ENCODE measurements at regions not wholly inside any gene's neighbourhood (a gene's known extent, or its start where the extent isn't known, plus 50 kb on each side); places are given as distances from the start of the nearest gene placed in this dataset.

DNA sequence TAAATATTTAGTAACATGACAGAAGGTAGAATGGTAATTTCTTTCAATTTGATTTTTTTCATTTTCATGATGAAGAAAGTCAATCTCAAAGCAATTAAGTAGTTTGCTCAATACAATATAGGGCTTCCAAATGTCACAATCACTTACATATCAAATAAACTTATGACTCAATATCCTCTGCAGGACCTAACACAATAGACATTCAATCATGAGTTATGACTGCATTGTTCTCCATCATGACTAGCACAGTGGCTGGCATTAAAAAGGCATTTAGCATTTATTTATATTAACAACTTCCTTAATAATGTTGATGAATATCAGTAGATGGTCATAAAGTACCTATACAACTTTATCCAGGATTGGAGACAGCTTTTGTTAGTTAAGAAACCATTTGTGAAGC, 1499.6 kb downstream of the EFNA5 start:
- no peak for TF ChIP-seq Cebpa-rat (IDR thresholded peaks at IDR 0.05)
- no peak overlapping the region for H3K27ac ChIP-seq
- H4K20me1 ChIP-seq: no peaks in the 10 kb centered on the region
- H3K9ac ChIP-seq: no peak overlapping the region
- no peaks in the 10 kb centered on the region for H3K27me3 ChIP-seq
- H3K4me2 ChIP-seq: no peak overlapping the region
- H3K36me3 ChIP-seq: no peaks in the 10 kb centered on the region
- H3K4me3 ChIP-seq: no peak overlapping the region
- H3K4me1 ChIP-seq: no peaks in the 10 kb centered on the region
- no peaks in the 10 kb centered on the region for H3K9me3 ChIP-seq (replicated peaks in 1 of 11)

DNA sequence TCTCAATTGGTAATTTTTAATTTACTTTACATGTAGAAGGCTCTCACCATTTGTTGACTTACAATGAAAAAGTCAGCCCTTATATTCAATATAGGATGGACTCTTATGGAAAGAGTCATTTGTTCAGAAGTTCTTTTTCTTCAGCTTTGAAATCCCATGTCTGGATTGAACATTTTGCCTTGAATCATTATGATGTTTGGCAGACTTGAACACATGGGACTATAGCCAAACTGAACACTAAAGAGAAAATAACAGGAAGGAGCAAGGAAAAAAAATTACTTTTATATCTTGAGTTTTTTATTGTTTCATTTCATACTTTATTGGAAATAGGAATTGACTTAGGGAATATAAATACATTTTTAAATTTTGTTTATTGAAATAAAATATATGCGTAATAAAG, 1503.0 kb downstream of the EFNA5 start:
- no peaks in the 10 kb centered on the region for H4K20me1 ChIP-seq
- no peaks in the 10 kb centered on the region for H3K9me3 ChIP-seq (replicated peaks in 1 of 11)
- H3K4me3 ChIP-seq: no peak overlapping the region
- H3K27ac ChIP-seq: no peak overlapping the region
- no peak for TF ChIP-seq Cebpa-rat (IDR thresholded peaks at IDR 0.05)
- H3K4me2 ChIP-seq: no peak overlapping the region
- no peak overlapping the region for H3K9ac ChIP-seq
- no peaks in the 10 kb centered on the region for H3K27me3 ChIP-seq
- H3K4me1 ChIP-seq: no peaks in the 10 kb centered on the region
- H3K36me3 ChIP-seq: no peaks in the 10 kb centered on the region

DNA sequence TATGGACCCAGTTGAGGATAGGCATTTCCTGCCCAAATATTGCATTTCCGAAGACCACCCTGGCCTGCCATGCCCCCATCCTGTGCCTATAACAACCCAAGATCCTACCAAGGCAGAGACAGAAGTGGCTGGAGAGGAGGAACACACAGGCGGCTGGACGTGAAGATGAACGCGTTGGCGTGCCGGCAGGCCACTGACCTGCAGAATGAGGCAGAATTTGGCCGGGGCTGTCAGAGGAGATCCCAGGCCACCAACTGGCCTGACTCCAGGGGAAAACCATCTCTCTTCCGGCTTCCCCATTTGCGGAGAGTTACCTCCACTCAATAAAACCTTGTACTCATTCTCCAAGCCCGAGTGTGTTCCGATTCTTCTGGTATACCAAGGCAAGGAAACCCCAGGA, 1507.5 kb downstream of the EFNA5 start:
- Histone ChIP-seq H3K9me3 (replicated peaks in 1 of 11) (no peaks in the 10 kb centered on the region), H3K27ac (no peak overlapping the region), H4K20me1 (no peaks in the 10 kb centered on the region), H3K9ac (no peak overlapping the region), H3K36me3 (no peaks in the 10 kb centered on the region), H3K27me3 (no peaks in the 10 kb centered on the region), H3K4me2 (no peak overlapping the region), H3K4me1 (no peaks in the 10 kb centered on the region), H3K4me3 (no peak overlapping the region)
- no peak for TF ChIP-seq Cebpa-rat (IDR thresholded peaks at IDR 0.05)

DNA sequence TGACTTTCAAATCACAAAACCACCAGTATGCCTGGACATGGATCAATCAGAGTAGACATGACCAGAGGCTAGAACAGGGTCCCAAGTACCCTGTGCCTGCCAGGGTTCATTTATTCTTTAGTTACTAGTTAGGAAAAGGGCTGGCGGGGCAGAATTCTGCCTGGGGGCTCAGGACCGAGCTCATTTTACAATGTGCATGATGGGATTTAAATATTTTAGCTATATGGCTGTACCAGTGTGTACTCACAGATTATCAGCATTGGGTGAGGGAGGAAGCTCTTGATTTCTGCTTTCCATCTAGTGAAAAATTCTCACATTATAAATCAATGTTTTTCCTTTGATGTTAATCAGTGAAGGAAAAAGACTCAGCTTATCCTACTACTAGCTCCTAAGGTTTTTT, 1511.1 kb downstream of the EFNA5 start:
- H3K9me3 ChIP-seq (replicated peaks in 1 of 11): peaks cover 0 to 5% (median 0%) of the 10 kb centered on the region in 11 experiments; a peak in 5 of 22 replicates
- no peak overlapping the region for H3K9ac ChIP-seq
- TF ChIP-seq Cebpa-rat (IDR thresholded peaks at IDR 0.05): no peak
- H3K27me3 ChIP-seq: no peaks in the 10 kb centered on the region
- H3K36me3 ChIP-seq: no peaks in the 10 kb centered on the region
- H3K4me1 ChIP-seq: no peaks in the 10 kb centered on the region
- H3K4me2 ChIP-seq: no peak overlapping the region
- H4K20me1 ChIP-seq: no peaks in the 10 kb centered on the region
- no peak overlapping the region for H3K27ac ChIP-seq
- H3K4me3 ChIP-seq: no peak overlapping the region

- Histone ChIP-seq H3K4me3 (no peak overlapping the region), H3K4me1 (no peaks in the 10 kb centered on the region), H3K9me3 (replicated peaks in 1 of 11) (peaks cover 0 to 12% (median 7%) of the 10 kb centered on the region in 11 experiments; a peak in 14 of 22 replicates), H3K27ac (no peak overlapping the region), H4K20me1 (no peaks in the 10 kb centered on the region), H3K4me2 (no peak overlapping the region), H3K9ac (no peak overlapping the region), H3K36me3 (no peaks in the 10 kb centered on the region; a peak in 1 of 22 replicates), H3K27me3 (no peaks in the 10 kb centered on the region)
- TF ChIP-seq Cebpa-rat (IDR thresholded peaks at IDR 0.05): no peak
Measured at GRCh38 chr5:106154280-106154716, 1516.4 kb downstream of the EFNA5 start.

- H3K4me1 ChIP-seq: no peaks in the 10 kb centered on the region
- H3K27ac ChIP-seq: no peak overlapping the region
- no peaks in the 10 kb centered on the region for H4K20me1 ChIP-seq
- H3K27me3 ChIP-seq: no peaks in the 10 kb centered on the region
- H3K9me3 ChIP-seq (replicated peaks in 1 of 11): peaks cover 0 to 12% (median 7%) of the 10 kb centered on the region in 11 experiments; a peak in 14 of 22 replicates
- H3K4me3 ChIP-seq: no peak overlapping the region
- H3K9ac ChIP-seq: no peak overlapping the region
- TF ChIP-seq Cebpa-rat (IDR thresholded peaks at IDR 0.05): no peak
- H3K36me3 ChIP-seq: no peaks in the 10 kb centered on the region; a peak in 1 of 22 replicates
- H3K4me2 ChIP-seq: no peak overlapping the region
Measured at GRCh38 chr5:106152569-106152968, 1518.2 kb downstream of the EFNA5 start.

DNA sequence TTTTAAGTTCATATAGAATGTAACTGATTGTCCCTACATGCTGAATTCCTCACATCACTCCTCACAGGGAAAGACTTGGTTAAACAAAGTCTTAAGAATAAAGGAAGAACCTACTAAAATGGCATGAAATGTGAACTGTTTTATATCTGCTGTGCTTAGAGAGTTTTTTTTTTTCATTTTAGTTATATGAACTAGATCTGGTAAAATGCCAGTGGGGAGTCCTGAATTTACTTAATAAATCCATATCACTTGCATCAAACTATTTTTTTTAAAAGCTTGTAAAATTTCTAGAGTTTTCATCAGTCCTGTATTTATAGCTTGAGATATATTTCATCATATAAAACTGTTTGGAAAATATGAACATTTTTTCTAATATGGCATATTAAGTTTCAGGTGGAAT, 1528.6 kb downstream of the EFNA5 start:
- no peaks in the 10 kb centered on the region for H3K36me3 ChIP-seq
- H3K4me3 ChIP-seq: no peak overlapping the region
- H3K4me2 ChIP-seq: no peak overlapping the region
- no peaks in the 10 kb centered on the region for H3K4me1 ChIP-seq
- no peak overlapping the region for H3K27ac ChIP-seq
- H3K9me3 ChIP-seq (replicated peaks in 1 of 11): no peaks in the 10 kb centered on the region
- no peak overlapping the region for H3K9ac ChIP-seq
- no peaks in the 10 kb centered on the region for H3K27me3 ChIP-seq
- no peaks in the 10 kb centered on the region for H4K20me1 ChIP-seq
- TF ChIP-seq Cebpa-rat (IDR thresholded peaks at IDR 0.05): no peak

- no peak overlapping the region for H3K4me2 ChIP-seq
- no peak overlapping the region for H3K9ac ChIP-seq
- H4K20me1 ChIP-seq: no peaks in the 10 kb centered on the region
- no peak for TF ChIP-seq Cebpa-rat (IDR thresholded peaks at IDR 0.05)
- H3K27ac ChIP-seq: no peak overlapping the region
- H3K36me3 ChIP-seq: no peaks in the 10 kb centered on the region
- no peaks in the 10 kb centered on the region for H3K9me3 ChIP-seq (replicated peaks in 1 of 11)
- no peaks in the 10 kb centered on the region for H3K4me1 ChIP-seq
- H3K27me3 ChIP-seq: no peaks in the 10 kb centered on the region
- no peak overlapping the region for H3K4me3 ChIP-seq
Measured at GRCh38 chr5:106140101-106140500, 1530.6 kb downstream of the EFNA5 start.

DNA sequence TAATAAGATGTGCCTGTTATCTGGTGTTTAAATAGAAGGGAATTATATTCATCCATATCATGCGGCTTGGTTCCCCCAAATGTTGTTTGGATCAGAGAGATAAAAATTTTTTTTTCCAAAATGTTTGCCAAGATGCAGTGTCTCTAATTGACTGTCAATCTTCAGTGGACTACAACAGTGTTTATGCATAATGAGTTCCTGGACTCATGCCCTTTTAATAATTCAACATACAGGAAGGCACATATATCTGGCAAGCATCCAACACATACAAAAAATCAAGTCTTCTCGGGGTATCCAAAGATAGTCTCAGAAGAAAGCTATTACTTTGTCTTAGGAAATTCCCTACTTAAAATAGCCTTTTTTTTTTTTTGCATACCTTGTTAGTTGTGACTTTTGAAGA, 1534.7 kb downstream of the EFNA5 start:
- Histone ChIP-seq H4K20me1 (no peaks in the 10 kb centered on the region), H3K9me3 (replicated peaks in 1 of 11) (no peaks in the 10 kb centered on the region), H3K9ac (no peak overlapping the region), H3K4me2 (no peak overlapping the region), H3K27me3 (no peaks in the 10 kb centered on the region), H3K27ac (no peak overlapping the region), H3K4me3 (no peak overlapping the region), H3K36me3 (no peaks in the 10 kb centered on the region), H3K4me1 (no peaks in the 10 kb centered on the region)
- no peak for TF ChIP-seq Cebpa-rat (IDR thresholded peaks at IDR 0.05)

DNA sequence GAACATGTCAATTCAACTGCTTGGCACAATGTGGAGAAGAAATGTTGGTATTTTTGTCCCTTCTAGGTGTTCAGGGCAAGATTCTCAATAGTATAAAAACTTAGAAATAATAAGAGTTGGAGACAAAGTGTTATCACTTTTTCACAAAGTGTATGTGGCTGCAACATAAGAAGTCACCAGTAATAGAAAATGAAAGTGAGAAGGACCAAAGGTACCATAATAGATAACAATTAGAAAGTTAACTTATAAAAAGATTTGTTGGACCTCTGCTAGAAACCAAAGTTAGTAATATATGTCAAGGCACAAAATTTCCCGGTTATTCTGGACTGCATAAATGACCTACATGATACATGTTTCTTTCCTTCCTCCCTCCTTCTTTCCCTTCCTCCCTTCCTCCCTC, 1535.3 kb downstream of the EFNA5 start:
- Histone ChIP-seq H3K36me3 (no peaks in the 10 kb centered on the region), H3K4me2 (no peak overlapping the region), H3K9me3 (replicated peaks in 1 of 11) (no peaks in the 10 kb centered on the region), H3K4me1 (no peaks in the 10 kb centered on the region), H3K27me3 (no peaks in the 10 kb centered on the region), H3K4me3 (no peak overlapping the region), H4K20me1 (no peaks in the 10 kb centered on the region), H3K9ac (no peak overlapping the region), H3K27ac (no peak overlapping the region)
- no peak for TF ChIP-seq Cebpa-rat (IDR thresholded peaks at IDR 0.05)

GRCh38 chr5:106134549-106134948, 1536.2 kb downstream of the EFNA5 start:
- H4K20me1 ChIP-seq: no peaks in the 10 kb centered on the region
- H3K36me3 ChIP-seq: no peaks in the 10 kb centered on the region
- H3K4me3 ChIP-seq: no peak overlapping the region
- no peak overlapping the region for H3K27ac ChIP-seq
- no peak overlapping the region for H3K9ac ChIP-seq
- TF ChIP-seq Cebpa-rat (IDR thresholded peaks at IDR 0.05): no peak
- no peaks in the 10 kb centered on the region for H3K9me3 ChIP-seq (replicated peaks in 1 of 11)
- H3K4me2 ChIP-seq: no peak overlapping the region
- H3K27me3 ChIP-seq: no peaks in the 10 kb centered on the region
- no peaks in the 10 kb centered on the region for H3K4me1 ChIP-seq
